NB4 (cell line): ENCODE measurements at regions not wholly inside any gene's neighbourhood (a gene's known extent, or its start where the extent isn't known, plus 50 kb on each side); places are given as distances from the start of the nearest gene placed in this dataset.
A peak's percentile ranks its signal among the peaks of the same experiment; 100 is the strongest.

ENCODE experiments used
- DNase-seq: peaks from one replicate; pipeline ENCODE4 v3.0.0; 2010; ENCODE audit warnings: low read depth
- H3K4me3 ChIP-seq: one replicate; pipeline ENCODE4 v1.5.1; 2011; ENCODE audit warnings: mild to moderate bottlenecking, low read depth, low read length, moderate library complexity
- CTCF ChIP-seq: IDR thresholded peaks from one replicate; pipeline ENCODE4 v1.5.1; 2012; ENCODE audit warnings: low read depth, low read length
- MAX ChIP-seq: IDR thresholded peaks from 2 replicates; pipeline ENCODE4 v1.6.1; 2011; ENCODE audit warnings: low read depth, low read length
- MYC ChIP-seq: IDR thresholded peaks from 2 replicates; pipeline ENCODE4 v1.6.1; 2011; ENCODE audit warnings: low read depth, low read length
- POLR2A ChIP-seq: IDR thresholded peaks from 2 replicates; pipeline ENCODE4 v1.6.1; 2011; ENCODE audit warnings: mild to moderate bottlenecking; ENCODE audit not compliant: insufficient read length; ENCODE audit errors: extremely low read depth

GRCh38 chr4:53959343-53960120 lies 104.9 kb downstream of the CHIC2 start:
- no peak overlapping the region for H3K4me3 ChIP-seq
- DNase-seq: no peak
- TF ChIP-seq CTCF: no peak
- TF ChIP-seq MAX: no peak
- no peak for TF ChIP-seq MYC
- TF ChIP-seq POLR2A: no peak

- TF ChIP-seq MAX: no peak
- TF ChIP-seq MYC: no peak
- no peak for TF ChIP-seq POLR2A
- TF ChIP-seq CTCF: no peak
- DNase-seq: no peak
- no peak overlapping the region for H3K4me3 ChIP-seq
These were observed 108.0 kb downstream of the CHIC2 start for GRCh38 chr4:53956454-53956853.

GRCh38 chr4:53956053-53956452 lies 108.4 kb downstream of the CHIC2 start:
- no peak overlapping the region for H3K4me3 ChIP-seq
- TF ChIP-seq MAX: no peak
- TF ChIP-seq POLR2A: no peak
- TF ChIP-seq MYC: no peak
- TF ChIP-seq CTCF: no peak
- DNase-seq: no peak

- no peak overlapping the region for H3K4me3 ChIP-seq
- no peak for DNase-seq
- TF ChIP-seq MYC (no peak), MAX (no peak), CTCF (no peak), POLR2A (no peak)
These were observed 113.0 kb downstream of the CHIC2 start for GRCh38 chr4:53951414-53951813.

GRCh38 chr4:53943345-53944085 lies 120.9 kb downstream of the CHIC2 start:
- TF ChIP-seq POLR2A: no peak
- TF ChIP-seq MYC: no peak
- no peak for TF ChIP-seq CTCF
- H3K4me3 ChIP-seq: no peak overlapping the region
- peak; percentile 17 for DNase-seq
